HG02884 (cell line): ENCODE measurements at regions not wholly inside any gene's neighbourhood (a gene's known extent, or its start where the extent isn't known, plus 50 kb on each side); places are given as distances from the start of the nearest gene placed in this dataset.
"Not testable (repeated sequence)": the region's sequence is repeated elsewhere in the genome, so short reads cannot be mapped to it uniquely, and the experiment has no call there.

Experiments used
- ATAC-seq: cut with Tn5 transposase; IDR thresholded peaks from one replicate; pipeline ENCODE4 v1.9.1; 2021; ENCODE audit warnings: mild to moderate bottlenecking, moderate library complexity; ENCODE audit not compliant: unreplicated experiment

DNA sequence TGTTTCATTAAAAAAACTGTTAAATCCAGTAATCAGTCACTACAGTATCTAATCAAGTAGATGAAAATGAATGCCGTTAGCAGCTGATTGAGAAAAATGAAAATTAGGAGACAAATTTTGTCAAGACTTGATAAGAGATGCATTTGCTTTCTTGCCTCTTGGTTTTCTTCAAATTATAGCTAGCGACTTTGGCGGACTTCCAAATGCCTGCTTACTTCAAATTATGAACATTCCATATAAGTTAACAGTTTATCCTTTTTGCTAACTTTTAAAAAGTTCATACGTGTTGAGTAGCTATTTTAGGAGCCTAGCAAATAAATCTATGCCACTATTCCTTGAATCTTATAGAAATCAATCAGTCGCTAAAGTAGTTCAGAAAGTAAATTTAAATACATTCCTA, 58.8 kb downstream of the PPP4R3C start:
- ATAC-seq = no peak

GRCh38 chrX:27399146-27399456, 64.0 kb downstream of the PPP4R3C start:
- ATAC-seq = no peak

DNA sequence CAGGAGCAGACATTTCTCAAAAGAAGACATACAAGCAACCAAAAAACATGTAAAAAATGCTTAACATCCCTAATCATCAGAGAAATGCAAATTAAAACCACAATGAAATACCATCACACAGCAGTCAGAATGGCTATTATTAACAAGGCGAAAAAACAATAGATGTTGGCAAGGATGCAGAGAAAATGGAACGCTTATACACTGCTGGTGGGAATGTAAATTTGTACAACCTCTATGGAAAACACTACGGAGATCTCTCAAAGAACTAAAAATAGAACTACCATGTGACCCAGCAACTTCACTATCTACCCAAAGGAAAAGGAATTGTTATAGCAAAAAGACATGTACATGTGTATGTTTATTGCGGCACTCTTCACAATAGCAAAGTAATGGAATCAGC, 71.5 kb downstream of the PPP4R3C start:
- ATAC-seq = no peak

DNA sequence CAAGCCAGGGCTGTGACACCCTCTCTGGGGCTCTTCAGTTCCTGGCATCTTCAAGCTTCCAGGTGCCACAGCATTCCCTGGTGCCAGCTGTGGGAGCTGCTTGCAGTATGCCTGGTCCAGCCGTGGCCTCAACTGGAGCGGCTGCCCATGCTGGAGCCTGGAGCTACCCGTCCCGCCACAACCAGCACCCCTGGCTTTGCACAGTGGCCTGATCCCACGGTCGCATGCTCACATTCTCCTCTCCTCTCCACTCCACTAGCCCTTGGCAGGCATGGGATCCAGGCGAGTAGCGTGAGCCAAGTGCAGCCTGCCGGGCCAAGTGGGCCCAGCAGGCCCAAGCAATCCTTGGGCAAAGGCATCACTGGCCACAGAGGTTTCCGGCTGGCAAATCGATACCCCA, 81.7 kb downstream of the PPP4R3C start:
- no peak for ATAC-seq

- no peak for ATAC-seq
These were observed 82.8 kb downstream of the PPP4R3C start for GRCh38 chrX:27380163-27380845.

DNA sequence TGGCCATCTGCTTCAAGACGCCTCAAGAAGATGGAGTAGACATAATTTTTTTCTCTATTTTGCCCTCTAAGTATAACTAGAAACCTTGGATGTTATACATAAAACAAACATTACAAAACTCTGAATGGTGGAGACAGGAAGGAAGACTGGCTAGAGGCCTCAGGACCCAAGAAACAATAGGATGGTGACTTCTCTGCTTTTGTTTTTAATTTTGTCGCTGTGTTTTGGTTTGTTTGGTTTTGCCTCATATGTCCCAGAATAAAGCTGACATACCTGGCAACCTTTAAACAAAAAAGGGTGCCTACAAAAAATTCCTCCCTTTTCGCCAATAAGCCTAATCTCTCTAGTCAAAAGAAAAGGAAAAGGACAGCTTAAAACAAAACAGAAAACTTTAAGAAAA, 109.1 kb downstream of the PPP4R3C start:
- ATAC-seq = no peak

DNA sequence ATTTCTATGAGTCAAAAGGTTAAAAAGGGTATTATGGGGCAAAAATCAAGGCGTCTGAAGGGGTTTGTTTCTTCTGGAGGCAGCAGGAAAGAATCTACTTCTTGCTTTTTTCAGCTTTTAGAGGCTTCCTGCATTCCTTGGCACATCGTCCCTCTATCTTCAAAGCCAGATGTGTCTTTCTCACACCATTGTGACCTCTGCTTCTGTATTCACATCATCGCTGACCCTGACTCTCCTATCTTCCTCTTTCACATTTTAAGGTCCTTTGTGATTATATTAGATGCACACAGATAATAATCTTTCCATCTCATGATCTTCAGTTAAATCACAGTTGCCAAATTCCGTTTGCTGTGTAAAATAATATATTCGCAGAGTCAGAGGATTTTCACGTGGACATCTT, 112.7 kb downstream of the PPP4R3C start:
- no peak for ATAC-seq

GRCh38 chrX:27336466-27337091, 126.6 kb downstream of the PPP4R3C start:
- no peak for ATAC-seq

GRCh38 chrX:27321632-27322031, 141.5 kb downstream of the PPP4R3C start:
- ATAC-seq = no peak

DNA sequence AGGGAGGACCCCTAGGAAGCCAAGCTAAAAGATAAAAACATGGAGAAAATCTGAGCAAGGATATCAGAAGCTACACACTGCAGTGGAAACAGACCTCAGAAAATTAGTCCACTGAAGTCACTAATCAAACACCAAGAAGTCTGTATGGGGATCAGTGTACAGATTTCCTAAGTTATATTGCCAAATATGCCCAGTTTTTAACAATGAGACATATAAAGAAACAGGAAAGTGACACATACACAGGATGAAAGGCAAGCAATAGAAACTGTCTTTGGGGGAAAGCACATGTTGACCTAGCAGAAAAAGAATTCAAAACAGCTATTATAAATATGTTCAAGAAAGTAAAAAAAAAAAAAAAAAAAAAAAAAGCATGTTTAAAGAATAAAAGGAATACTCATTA, 153.7 kb downstream of the PPP4R3C start:
- no peak for ATAC-seq

DNA sequence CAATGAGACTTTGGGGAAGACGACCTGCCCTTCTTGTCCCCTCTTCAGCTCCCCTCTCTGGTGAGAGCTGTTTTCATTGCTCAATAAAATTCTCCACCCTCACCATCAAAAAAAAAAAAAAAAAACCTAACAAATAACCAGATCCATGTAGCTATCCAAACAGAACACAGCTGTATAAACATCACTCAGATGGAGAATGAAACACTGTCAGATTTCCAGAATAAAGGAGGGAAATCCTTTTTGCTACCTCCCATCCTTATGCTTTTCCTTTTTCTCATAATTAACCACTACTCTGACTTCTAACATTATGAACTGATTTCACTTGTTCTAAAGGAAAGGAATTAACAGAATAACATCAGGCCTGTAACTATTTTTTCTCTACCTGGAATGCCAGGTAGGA, 155.6 kb downstream of the PPP4R3C start:
- ATAC-seq = no peak

DNA sequence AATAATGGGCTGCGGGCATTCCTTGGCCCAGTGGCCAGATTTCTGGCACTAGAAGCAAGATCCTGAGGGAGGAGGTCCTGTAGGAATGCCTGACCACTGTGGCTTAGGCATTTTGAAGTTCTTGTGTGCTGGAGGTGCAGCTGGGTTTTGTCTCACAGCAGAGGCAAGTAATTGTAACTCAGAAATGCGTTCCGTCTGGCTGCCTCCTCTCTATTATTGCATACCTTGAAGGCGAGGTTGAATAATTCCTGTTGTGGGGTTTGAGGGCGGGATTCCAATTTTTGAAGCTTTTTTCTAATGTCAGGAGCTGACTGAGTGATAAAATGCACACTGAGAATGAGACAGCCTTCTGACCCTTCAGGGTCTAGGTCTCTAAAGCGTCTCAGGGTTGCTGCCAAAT, 170.6 kb downstream of the PPP4R3C start:
- not testable (repeated sequence) for ATAC-seq

DNA sequence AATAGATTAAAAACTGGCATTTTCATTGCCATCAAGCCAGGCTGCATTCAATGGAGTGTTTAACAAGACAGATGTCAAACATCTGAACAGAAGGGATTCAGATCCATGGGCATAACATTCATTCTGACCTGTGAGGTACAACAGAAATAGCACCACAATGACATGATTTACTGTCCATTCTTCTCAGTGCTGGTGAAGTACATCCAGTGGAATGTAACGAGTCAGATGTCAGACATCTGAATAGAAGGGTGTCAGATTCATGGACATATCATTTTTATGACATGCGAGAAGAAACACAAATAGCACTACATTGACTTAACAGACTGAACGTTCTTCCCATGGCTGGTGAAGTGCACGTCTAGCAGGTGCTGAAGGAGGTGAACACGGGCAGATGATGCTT, 186.4 kb downstream of the PPP4R3C start:
- no peak for ATAC-seq

DNA sequence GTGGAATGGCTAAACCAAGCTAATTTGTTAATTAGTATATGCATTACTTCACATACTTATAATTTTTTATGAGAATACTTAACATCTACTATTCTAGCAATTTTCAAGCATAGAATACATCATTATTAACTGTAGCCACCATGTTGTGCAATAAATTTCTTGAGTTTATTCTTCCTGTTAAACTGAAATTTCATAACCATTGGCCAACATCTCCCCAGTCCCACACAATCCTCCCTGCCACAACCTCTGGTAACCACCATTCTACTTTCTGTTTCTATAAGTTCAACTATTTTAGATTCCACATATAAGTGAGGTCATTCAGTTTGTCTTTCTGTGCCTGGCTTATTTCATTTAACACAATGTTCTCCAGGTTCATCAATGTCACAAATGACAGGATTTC, 208.5 kb downstream of the PPP4R3C start:
- ATAC-seq = no peak

DNA sequence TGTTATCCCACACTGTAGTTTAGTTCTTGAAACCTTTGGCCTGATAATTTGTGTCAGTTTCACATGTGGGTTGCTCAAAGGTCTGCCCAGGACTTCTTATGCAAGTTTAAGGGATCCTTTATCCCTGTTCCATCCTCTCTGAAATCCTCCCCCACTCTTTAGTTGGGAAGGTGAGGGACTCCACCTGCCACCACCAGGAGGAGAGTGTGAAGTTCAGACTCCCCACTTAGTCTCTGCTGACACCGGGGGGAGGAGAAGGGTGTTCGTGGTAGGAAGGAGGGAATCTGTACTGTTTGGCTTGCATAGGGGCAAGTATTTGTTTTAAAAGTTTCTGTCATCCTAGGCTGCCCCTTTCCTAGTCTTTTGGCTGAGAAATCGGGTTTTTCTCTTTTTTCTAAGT, 211.8 kb downstream of the PPP4R3C start:
- ATAC-seq = no peak

DNA sequence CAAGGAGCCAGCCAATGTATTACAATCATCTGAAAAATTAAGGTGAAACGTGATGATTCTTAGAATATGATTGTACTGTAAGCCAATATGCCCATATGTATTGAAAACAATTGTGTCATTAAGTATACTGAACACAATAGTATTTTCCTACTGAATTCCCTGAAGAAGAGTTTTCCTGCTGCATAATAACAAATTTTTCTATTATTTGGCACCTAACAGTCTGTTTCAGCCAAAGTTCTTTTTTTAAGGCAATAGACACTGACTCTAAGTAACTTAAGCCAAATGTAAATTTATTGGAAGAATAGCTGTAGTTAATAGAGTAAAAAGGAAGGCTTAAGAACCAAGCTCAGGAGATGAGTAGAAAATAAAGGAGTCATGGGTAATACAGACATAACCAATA, 220.6 kb downstream of the PPP4R3C start:
- no peak for ATAC-seq

DNA sequence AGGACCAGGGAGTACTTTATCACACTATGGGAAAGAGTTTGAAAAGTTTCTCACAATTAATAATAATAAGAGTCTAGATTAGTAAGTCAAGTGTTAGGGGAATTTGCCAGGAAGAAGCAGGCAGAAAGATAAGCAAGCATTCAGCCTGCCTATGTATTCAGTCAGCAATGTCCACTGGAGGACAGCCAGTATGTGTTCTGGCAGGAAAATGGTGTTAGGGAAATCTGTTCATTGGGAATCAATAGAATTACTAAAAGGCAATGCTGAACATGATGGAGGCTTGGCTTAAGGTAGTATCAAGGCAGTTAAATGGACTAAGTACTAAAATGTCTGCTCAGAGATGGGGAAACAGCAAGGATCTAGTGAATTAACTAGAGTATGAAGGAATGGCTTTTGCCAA, 221.2 kb downstream of the PPP4R3C start:
- no peak for ATAC-seq

GRCh38 chrX:27240042-27240441, 223.1 kb downstream of the PPP4R3C start:
- ATAC-seq = not testable (repeated sequence)

DNA sequence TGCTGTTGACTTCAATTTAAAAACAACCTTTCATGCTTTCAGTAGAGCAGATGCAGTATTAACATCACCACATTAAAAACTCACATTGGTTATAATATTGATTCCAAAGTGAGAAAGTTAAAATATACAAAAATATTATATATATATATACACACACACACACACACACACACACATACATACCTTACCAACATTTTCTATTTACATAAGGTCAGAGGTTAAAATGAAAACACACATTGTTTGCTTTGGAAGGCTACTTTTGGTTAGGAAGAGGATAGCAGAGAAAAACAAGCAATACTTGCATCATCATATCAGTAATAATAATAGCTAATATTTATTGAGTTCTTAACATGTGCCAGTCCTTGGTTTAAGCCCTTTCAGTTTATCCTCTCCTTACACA, 226.5 kb downstream of the PPP4R3C start:
- ATAC-seq = no peak

DNA sequence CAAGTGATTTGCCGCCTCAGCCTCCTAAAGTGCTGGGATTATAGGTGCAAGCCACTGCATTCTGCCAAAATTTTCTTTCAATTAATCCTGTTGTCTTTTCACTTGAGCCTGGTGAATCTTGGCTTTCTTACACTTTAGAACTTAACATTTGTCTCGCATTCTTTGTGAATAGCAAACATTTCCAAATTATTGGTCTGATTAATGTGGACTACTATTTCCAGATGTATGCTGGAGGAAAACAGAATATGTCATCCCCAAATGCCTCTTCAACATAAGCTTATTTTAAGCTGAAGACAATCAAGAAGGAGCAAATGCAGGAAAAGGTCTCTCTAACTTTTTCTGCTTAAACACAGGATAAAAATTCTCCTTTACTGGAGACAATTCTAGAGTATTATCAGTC, 233.4 kb downstream of the PPP4R3C start:
- no peak for ATAC-seq

DNA sequence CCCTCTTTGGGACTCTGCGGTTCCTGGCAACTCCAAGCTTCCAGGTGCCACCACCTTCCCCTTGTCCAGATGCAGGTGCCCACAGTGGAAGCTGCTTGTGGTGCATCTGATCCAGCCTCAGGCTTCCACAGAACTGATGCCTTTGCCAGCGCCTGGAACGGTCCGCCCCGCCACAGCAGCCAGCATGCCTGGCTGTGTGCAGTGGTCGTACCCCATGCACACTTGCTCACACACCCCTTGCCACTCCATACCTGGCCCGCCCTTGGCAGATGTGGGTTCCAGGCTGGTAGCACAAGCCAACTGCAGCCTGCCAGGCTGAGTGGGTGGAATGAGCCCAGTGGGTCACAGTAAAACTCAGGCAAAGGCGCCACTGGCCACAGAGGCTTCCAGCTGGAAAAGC, 240.5 kb downstream of the PPP4R3C start:
- no peak for ATAC-seq

DNA sequence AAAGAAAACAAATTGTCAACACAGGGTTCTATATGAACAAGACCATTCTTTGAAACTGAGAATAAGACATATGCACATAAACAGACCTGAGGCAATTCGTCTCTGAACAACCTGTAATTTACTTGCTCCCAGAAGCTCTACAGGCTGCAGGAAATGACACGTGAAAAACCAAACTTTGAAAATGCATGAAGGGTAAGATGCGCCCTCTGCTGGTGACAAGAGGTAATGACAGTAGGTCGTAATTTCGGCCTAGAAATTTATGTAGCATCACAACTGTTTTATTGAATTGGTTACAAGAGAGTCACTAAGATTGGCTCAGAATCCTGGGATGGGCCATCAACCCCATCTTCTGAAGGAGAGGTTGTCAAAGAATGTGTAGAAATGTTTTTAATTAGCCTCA, 276.5 kb downstream of the PPP4R3C start:
- ATAC-seq = no peak

DNA sequence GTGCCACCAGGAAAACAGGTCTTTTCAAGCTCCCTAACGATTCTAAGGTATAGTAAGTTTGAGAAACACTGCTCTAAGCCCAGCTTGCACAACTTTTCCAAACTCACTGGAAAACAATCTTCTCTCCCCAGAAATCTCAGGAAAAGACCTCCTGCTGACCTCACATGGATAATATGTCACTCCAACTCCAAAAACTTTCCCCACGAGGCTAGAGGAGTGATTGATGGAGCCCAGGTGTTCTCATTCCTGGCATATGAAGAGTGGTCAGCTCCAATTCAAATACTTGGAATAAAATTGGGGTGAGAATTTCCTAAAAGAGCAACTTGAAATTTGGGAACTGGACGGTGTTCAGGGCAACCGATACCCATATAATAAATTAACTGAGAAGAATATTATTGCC, 299.9 kb downstream of the PPP4R3C start:
- no peak for ATAC-seq
